Thyroid gland (tissue), 4 donors: ENCODE measurements at regions not wholly inside any gene's neighbourhood (a gene's known extent, or its start where the extent isn't known, plus 50 kb on each side); places are given as distances from the start of the nearest gene placed in this dataset.

Experiments
- CTCF ChIP-seq, 6 experiments: fragments of 200-600 bp in 3 of 6; fragments of 450-650 bp in 3 of 6; sonication (generic) in 3 of 6; IDR thresholded peaks; one replicate each; pipeline ENCODE4 v1.5.1; 2016 to 2019; ENCODE audit warnings: antibody characterized with exemption in 6 of 6, mild to moderate bottlenecking in 2 of 6, inconsistent platforms in 1 of 6, moderate library complexity in 1 of 6
- POLR2A ChIP-seq, 2 donors: fragments of 450-650 bp; IDR thresholded peaks; one replicate each; pipeline ENCODE4 v1.6.1; 2017; ENCODE audit warnings: antibody characterized with exemption in 2 of 2, mild to moderate bottlenecking in 2 of 2, moderate library complexity in 1 of 2

- no peak for TF ChIP-seq CTCF (IDR thresholded peaks at IDR 0.05)
- no peak for TF ChIP-seq POLR2A (IDR thresholded peaks at IDR 0.05)
These were observed 226.8 kb downstream of the AEBP2 start for GRCh38 chr12:19666070-19666469.
